HCT116 (cell line): ENCODE measurements at regions not wholly inside any gene's neighbourhood (a gene's known extent, or its start where the extent isn't known, plus 50 kb on each side); places are given as distances from the start of the nearest gene placed in this dataset.

Source experiments
- ATAC-seq: fragments of 200-7000 bp; cut with Tn5 transposase; 2 replicates; pipeline ENCODE4 v1.9.1; 2020; ENCODE audit warnings: mild to moderate bottlenecking, moderate library complexity
- BruUV-seq: library from RNA; stranded (reverse); fragments of 400-500 nt; replicated peaks from 2 replicates; lab custom pipeline; 2021; lab: Mats Ljungman, UMichigan
- CTCF ChIA-PET: fragments of 300-600 bp; sonication (Branson Sonifier 250); formaldehyde crosslinking; loops from one replicate; lab custom pipeline; 2021; ENCODE audit warnings: antibody characterized with exemption; lab: Charles Lee
- POLR2A ChIA-PET: fragments of 300-600, 350-600 bp; sonication (Branson Sonifier 250); formaldehyde crosslinking; loops from one replicate; lab custom pipeline; 2021; ENCODE audit warnings: antibody characterized with exemption; lab: Charles Lee
- RAD21 ChIA-PET, 2 experiments: fragments of 300-600 bp; sonication (Branson Sonifier 250); formaldehyde crosslinking; loops; one replicate each; lab custom pipeline; 2023; ENCODE audit warnings: low total read pairs in 2 of 2; ENCODE audit not compliant: uncharacterized antibody in 2 of 2, unreplicated experiment in 2 of 2, low non-redundant PET in 1 of 2; lab: Charles Lee
- DNase-seq: peaks from one replicate; pipeline ENCODE4 v3.0.0-alpha.2; 2010; ENCODE audit warnings: low read depth, low spot score
- H2AFZ ChIP-seq: fragments of 200-600 bp; shearing (Covaris generic), sonication (generic); 2 replicates; pipeline ENCODE4 v1.6.1; 2017; ENCODE audit warnings: low read depth, mixed run types, mixed read lengths, antibody characterized with exemption, low read length; ENCODE audit not compliant: poor library complexity, severe bottlenecking
- H3K27ac ChIP-seq: 2 replicates; pipeline ENCODE4 v1.5.1; 2012; ENCODE audit warnings: low read depth, low read length
- H3K27me3 ChIP-seq: fragments of 200-600 bp; sonication (generic); 2 replicates; pipeline ENCODE4 v1.6.1; 2016; ENCODE audit warnings: mixed run types, low read length, mixed read lengths; ENCODE audit not compliant: insufficient read depth
- H3K36me3 ChIP-seq, 2 experiments: fragments of 200-500 bp in 1 of 2; fragments of 200-600 bp in 1 of 2; sonication (Bioruptor generic) in 1 of 2; sonication (generic) in 1 of 2; 2 replicates each; pipeline versions ENCODE4 v1.5.1 to v1.6.1; 2014 to 2016; ENCODE audit warnings: low read length in 2 of 2, inconsistent platforms in 1 of 2, mixed read lengths in 1 of 2, mixed run types in 1 of 2; ENCODE audit not compliant: insufficient read depth in 2 of 2, control insufficient read depth in 1 of 2
- H3K4me1 ChIP-seq, 2 experiments: fragments of 200-600 bp in 1 of 2; sonication (generic) in 1 of 2; 2 replicates each; pipeline versions ENCODE4 v1.5.1 to v1.6.1; 2012 to 2017; ENCODE audit warnings: low read length in 2 of 2, inconsistent platforms in 1 of 2, mild to moderate bottlenecking in 1 of 2, mixed read lengths in 1 of 2, mixed run types in 1 of 2, moderate library complexity in 1 of 2; ENCODE audit not compliant: insufficient read depth in 2 of 2, control insufficient read depth in 1 of 2
- H3K4me2 ChIP-seq: fragments of 200-600 bp; sonication (generic); 2 replicates; pipeline ENCODE4 v1.6.1; 2017; ENCODE audit warnings: mixed run types, low read length, mixed read lengths
- H3K4me3 ChIP-seq, 2 experiments: fragments of 200-600 bp in 1 of 2; sonication (generic) in 1 of 2; replicated peaks in 1 of 2; 2 replicates each; pipeline ENCODE4 v1.5.1; 2011 to 2016; ENCODE audit warnings: low read length in 2 of 2, control low read depth in 1 of 2, low read depth in 1 of 2, mild to moderate bottlenecking in 1 of 2, mixed read lengths in 1 of 2, mixed run types in 1 of 2
- H3K79me2 ChIP-seq: fragments of 200-600 bp; sonication (generic); 2 replicates; pipeline ENCODE4 v1.6.1; 2017; ENCODE audit warnings: mild to moderate bottlenecking, mixed run types, low read length, moderate library complexity, mixed read lengths; ENCODE audit not compliant: insufficient read depth
- H3K9ac ChIP-seq: fragments of 200-600 bp; sonication (generic); 2 replicates; pipeline ENCODE4 v1.6.1; 2016; ENCODE audit warnings: low read length, mixed read lengths
- H3K9me2 ChIP-seq: fragments of 200-600 bp; sonication (generic), shearing (Covaris generic); 2 replicates; pipeline ENCODE4 v1.6.1; 2017; ENCODE audit warnings: mixed run types, mild to moderate bottlenecking, moderate library complexity; ENCODE audit not compliant: insufficient read depth
- H3K9me3 ChIP-seq, 2 experiments: fragments of 200-500 bp in 1 of 2; fragments of 200-600 bp in 1 of 2; sonication (Bioruptor generic) in 1 of 2; sonication (generic) in 1 of 2; 2 replicates each; pipeline ENCODE4 v1.6.1; 2014 to 2017; ENCODE audit warnings: low read length in 2 of 2, mixed read lengths in 2 of 2, inconsistent platforms in 1 of 2, low read depth in 1 of 2, mild to moderate bottlenecking in 1 of 2, mixed run types in 1 of 2, moderate library complexity in 1 of 2; ENCODE audit not compliant: control insufficient read depth in 1 of 2, insufficient read depth in 1 of 2
- H4K20me1 ChIP-seq: fragments of 200-600 bp; sonication (generic), shearing (Covaris generic); 2 replicates; pipeline ENCODE4 v1.6.1; 2017; ENCODE audit warnings: mixed run types, mild to moderate bottlenecking, moderate library complexity; ENCODE audit not compliant: insufficient read depth
- ATF3 ChIP-seq: IDR thresholded peaks from 2 replicates; pipeline ENCODE4 v1.6.1; 2012
- CEBPB ChIP-seq: IDR thresholded peaks from 2 replicates; pipeline ENCODE4 v1.6.1; 2012; ENCODE audit warnings: low read depth
- ELF1 ChIP-seq: IDR thresholded peaks from 2 replicates; pipeline ENCODE4 v1.6.1; 2012; ENCODE audit warnings: low read depth, borderline replicate concordance
- EZH2 ChIP-seq: fragments of 200-600 bp; sonication (generic); IDR thresholded peaks from 2 replicates; pipeline ENCODE4 v1.6.1; 2017; ENCODE audit warnings: antibody characterized with exemption, mixed run types
- FOSL1 ChIP-seq: IDR thresholded peaks from 2 replicates; pipeline ENCODE4 v1.6.1; 2012; ENCODE audit warnings: low read depth
- MAX ChIP-seq: IDR thresholded peaks from 2 replicates; pipeline ENCODE4 v1.6.1; 2012
- POLR2AphosphoS5 ChIP-seq: IDR thresholded peaks from 2 replicates; pipeline ENCODE4 v1.6.1; 2011; ENCODE audit warnings: mild to moderate bottlenecking, low read depth, low read length, moderate library complexity
- RAD21 ChIP-seq: IDR thresholded peaks from 2 replicates; pipeline ENCODE4 v1.6.1; 2012; ENCODE audit warnings: low read depth, mild to moderate bottlenecking
- REST ChIP-seq: IDR thresholded peaks from 2 replicates; pipeline ENCODE4 v1.6.1; 2012; ENCODE audit warnings: low read depth
- SIN3A ChIP-seq: IDR thresholded peaks from 2 replicates; pipeline ENCODE4 v1.6.1; 2012; ENCODE audit warnings: low read depth
- SP1 ChIP-seq: IDR thresholded peaks from 2 replicates; pipeline ENCODE4 v1.6.1; 2012; ENCODE audit warnings: low read depth
- TCF7L2 ChIP-seq: IDR thresholded peaks from 2 replicates; pipeline ENCODE4 v1.7.0; 2011; ENCODE audit warnings: borderline replicate concordance, inconsistent platforms; ENCODE audit not compliant: insufficient read depth, insufficient read length; ENCODE audit errors: extremely low read depth
- YY1 ChIP-seq: IDR thresholded peaks from 2 replicates; pipeline ENCODE4 v1.6.1; 2011; ENCODE audit warnings: low read length, low read depth, moderate library complexity, mild to moderate bottlenecking; ENCODE audit not compliant: insufficient replicate concordance; ENCODE audit errors: extremely low read depth
- ZNF274 ChIP-seq: fragments of 200-500 bp; sonication (Bioruptor generic); IDR thresholded peaks from 2 replicates; pipeline ENCODE4 v1.6.1; 2014; ENCODE audit warnings: mild to moderate bottlenecking, low read depth, low read length, inconsistent platforms
- intact Hi-C: fragments of 100-400 bp; cut with micrococcal nuclease; formaldehyde crosslinking; loops from 2 replicates; pipeline ENCODE4 v1.10.0; 2022

GRCh38 chr11:30683176-30683575 is 97.0 kb upstream of the MPPED2 start:
- no peak overlapping the region for H3K4me2 ChIP-seq
- no peak for DNase-seq
- intact Hi-C loops, result no loop called here
- no peak overlapping the region for H3K4me3 ChIP-seq
- H4K20me1 ChIP-seq, result no peaks in the 10 kb centered on the region
- ChIA-PET CTCF (no interaction called here), POLR2A (no interaction called here), RAD21 (no interaction called here)
- TF ChIP-seq ZNF274, result no peak
- no peak for TF ChIP-seq MAX
- TF ChIP-seq RAD21, result no peak
- no peak for TF ChIP-seq EZH2
- no peak for TF ChIP-seq POLR2AphosphoS5
- no peak for TF ChIP-seq CEBPB
- TF ChIP-seq YY1, result no peak
- no peak for TF ChIP-seq ELF1
- no peak for TF ChIP-seq ATF3
- no peak for TF ChIP-seq SP1
- no peak for TF ChIP-seq REST
- TF ChIP-seq SIN3A, result no peak
- TF ChIP-seq FOSL1, result no peak
- no peak for TF ChIP-seq TCF7L2
- no peaks in the 10 kb centered on the region for H3K36me3 ChIP-seq
- H2AFZ ChIP-seq, result no peak overlapping the region
- no TSS peak for BruUV-seq
- no peaks in the 10 kb centered on the region for H3K79me2 ChIP-seq
- no peaks in the 10 kb centered on the region for H3K9me3 ChIP-seq
- ATAC-seq, result no peak
- no peak overlapping the region for H3K27ac ChIP-seq
- no peak overlapping the region for H3K9ac ChIP-seq
- no peaks in the 10 kb centered on the region for H3K27me3 ChIP-seq
- no peaks in the 10 kb centered on the region for H3K9me2 ChIP-seq
- no peaks in the 10 kb centered on the region for H3K4me1 ChIP-seq
